DMS153 treated with DMSO at 0.1 percent for 48 hours (cell line): ENCODE measurements at regions not wholly inside any gene's neighbourhood (a gene's known extent, or its start where the extent isn't known, plus 50 kb on each side); places are given as distances from the start of the nearest gene placed in this dataset.

Source experiments
- DNase-seq: peaks from one replicate; lab custom pipeline; 2025; ENCODE audit not compliant: unreplicated experiment; lab: John Stamatoyannopoulos, UW

GRCh38 chr4:181659876-181660275 is 583.3 kb upstream of the TENM3 start:
- DNase-seq, result no peak

- no peak for DNase-seq
Measured at GRCh38 chr4:181661090-181661489, 582.1 kb upstream of the TENM3 start.

GRCh38 chr4:181661923-181662322 is 581.3 kb upstream of the TENM3 start:
- no peak for DNase-seq

- no peak for DNase-seq
Measured at GRCh38 chr4:181662383-181662782, 580.8 kb upstream of the TENM3 start.

GRCh38 chr4:181670506-181670905 is 572.7 kb upstream of the TENM3 start:
- DNase-seq, result no peak

GRCh38 chr4:181671672-181672071 is 571.5 kb upstream of the TENM3 start:
- DNase-seq, result no peak

GRCh38 chr4:181672751-181673150 is 570.5 kb upstream of the TENM3 start:
- no peak for DNase-seq

- DNase-seq, result no peak
Measured at GRCh38 chr4:181674315-181674875, 568.8 kb upstream of the TENM3 start.

GRCh38 chr4:181676546-181676945 is 566.7 kb upstream of the TENM3 start:
- no peak for DNase-seq

- no peak for DNase-seq
Measured at GRCh38 chr4:181677201-181677600, 566.0 kb upstream of the TENM3 start.

GRCh38 chr4:181677621-181678020 is 565.6 kb upstream of the TENM3 start:
- no peak for DNase-seq

- DNase-seq, result no peak
Measured at GRCh38 chr4:181679754-181680153, 563.4 kb upstream of the TENM3 start.

GRCh38 chr4:181682367-181683047 is 560.7 kb upstream of the TENM3 start:
- no peak for DNase-seq

- DNase-seq, result no peak
Measured at GRCh38 chr4:181684310-181684709, 558.9 kb upstream of the TENM3 start.

GRCh38 chr4:181685461-181685860 is 557.7 kb upstream of the TENM3 start:
- no peak for DNase-seq

GRCh38 chr4:181685911-181686310 is 557.3 kb upstream of the TENM3 start:
- no peak for DNase-seq

- no peak for DNase-seq
Measured at GRCh38 chr4:181687116-181687515, 556.1 kb upstream of the TENM3 start.

GRCh38 chr4:181688432-181688831 is 554.8 kb upstream of the TENM3 start:
- DNase-seq, result no peak

- DNase-seq, result no peak
Measured at GRCh38 chr4:181688872-181689271, 554.3 kb upstream of the TENM3 start.

GRCh38 chr4:181690498-181690897 is 552.7 kb upstream of the TENM3 start:
- DNase-seq, result no peak

- DNase-seq, result no peak
Measured at GRCh38 chr4:181692965-181693364, 550.2 kb upstream of the TENM3 start.

- no peak for DNase-seq
Measured at GRCh38 chr4:181693517-181693916, 549.7 kb upstream of the TENM3 start.

GRCh38 chr4:181698221-181698620 is 545.0 kb upstream of the TENM3 start:
- no peak for DNase-seq
